Uterus (tissue), 3 donors: ENCODE measurements at regions not wholly inside any gene's neighbourhood (a gene's known extent, or its start where the extent isn't known, plus 50 kb on each side); places are given as distances from the start of the nearest gene placed in this dataset.

Source experiments
- DNase-seq, 2 donors: peaks; one replicate each; pipeline ENCODE4 v3.0.0-alpha.2; 2019 to 2020
- H3K27ac ChIP-seq, 2 donors: fragments of 200-600 bp; sonication (generic); 1 replicate in 1 of 2; 2 replicates in 1 of 2; pipeline ENCODE4 v1.5.1; 2016 to 2018
- H3K27me3 ChIP-seq, 2 donors: fragments of 200-600 bp; sonication (generic); one replicate each; pipeline ENCODE4 v1.5.1; 2018 to 2019; ENCODE audit warnings: control low read depth in 1 of 2
- H3K36me3 ChIP-seq, 2 donors: fragments of 200-600 bp; sonication (generic); one replicate each; pipeline ENCODE4 v1.5.1; 2019; ENCODE audit warnings: control low read depth in 1 of 2
- H3K4me1 ChIP-seq, 2 donors: fragments of 200-600 bp; sonication (generic); one replicate each; pipeline ENCODE4 v1.5.1; 2018 to 2019; ENCODE audit warnings: control low read depth in 1 of 2
- H3K4me3 ChIP-seq, 2 donors: fragments of 200-600 bp; sonication (generic); 1 replicate in 1 of 2; 2 replicates in 1 of 2; pipeline ENCODE4 v1.5.1; 2018 to 2019; ENCODE audit warnings: mild to moderate bottlenecking in 1 of 2
- H3K9me3 ChIP-seq, 2 donors: fragments of 200-600 bp; sonication (generic); one replicate each; pipeline ENCODE4 v1.5.1; 2019; ENCODE audit warnings: control low read depth in 1 of 2
- CTCF ChIP-seq, 4 experiments: fragments of 200-600 bp in 2 of 4; fragments of 450-650 bp in 2 of 4; sonication (generic) in 2 of 4; IDR thresholded peaks; one replicate each; pipeline ENCODE4 v1.5.1; 2016 to 2019; ENCODE audit warnings: antibody characterized with exemption in 4 of 4, mild to moderate bottlenecking in 2 of 4, moderate library complexity in 1 of 4
- POLR2A ChIP-seq, 2 donors: fragments of 450-650 bp; IDR thresholded peaks; one replicate each; pipeline ENCODE4 v1.6.1; 2016; ENCODE audit warnings: antibody characterized with exemption in 2 of 2, mild to moderate bottlenecking in 1 of 2, moderate library complexity in 1 of 2
- intact Hi-C: fragments of 100-400 bp; cut with DNase I; formaldehyde crosslinking; loops from one replicate; pipeline ENCODE4 v1.15.1; 2023; ENCODE audit warnings: low total_unique reads
- donor health status: DM: yes; HTN: yes; CAD: no.

GRCh38 chr10:78365694-78366093, 332.0 kb downstream of the RPS24 start:
- Histone ChIP-seq H3K9me3 (no peaks in the 10 kb centered on the region), H3K4me3 (no peak overlapping the region), H3K27ac (no peak overlapping the region), H3K4me1 (no peaks in the 10 kb centered on the region), H3K36me3 (no peaks in the 10 kb centered on the region), H3K27me3 (no peaks in the 10 kb centered on the region)
- TF ChIP-seq POLR2A (IDR thresholded peaks at IDR 0.05) (no peak), CTCF (IDR thresholded peaks at IDR 0.05) (no peak)
- no peak for DNase-seq
- intact Hi-C loops: no loop called here

- no peaks in the 10 kb centered on the region for H3K36me3 ChIP-seq
- H3K9me3 ChIP-seq: no peaks in the 10 kb centered on the region
- no peaks in the 10 kb centered on the region for H3K4me1 ChIP-seq
- no peak for TF ChIP-seq POLR2A (IDR thresholded peaks at IDR 0.05)
- TF ChIP-seq CTCF (IDR thresholded peaks at IDR 0.05): no peak
- intact Hi-C loops: no loop called here
- no peak overlapping the region for H3K4me3 ChIP-seq
- peak; percentile 51 to 63 for DNase-seq
- no peaks in the 10 kb centered on the region for H3K27me3 ChIP-seq
- H3K27ac ChIP-seq: no peak overlapping the region
Observed at GRCh38 chr10:78366663-78367411, 333.2 kb downstream of the RPS24 start.

GRCh38 chr10:78367751-78368150, 334.1 kb downstream of the RPS24 start:
- no peak for TF ChIP-seq POLR2A (IDR thresholded peaks at IDR 0.05)
- TF ChIP-seq CTCF (IDR thresholded peaks at IDR 0.05): no peak
- Histone ChIP-seq H3K9me3 (no peaks in the 10 kb centered on the region), H3K4me1 (no peaks in the 10 kb centered on the region), H3K4me3 (no peak overlapping the region), H3K27ac (no peak overlapping the region), H3K27me3 (no peaks in the 10 kb centered on the region), H3K36me3 (no peaks in the 10 kb centered on the region)
- DNase-seq: no peak
- intact Hi-C loops: no loop called here

- Histone ChIP-seq H3K4me3 (no peak overlapping the region), H3K27me3 (no peaks in the 10 kb centered on the region), H3K27ac (no peak overlapping the region), H3K36me3 (no peaks in the 10 kb centered on the region), H3K9me3 (no peaks in the 10 kb centered on the region), H3K4me1 (no peaks in the 10 kb centered on the region)
- DNase-seq: no peak
- TF ChIP-seq CTCF (IDR thresholded peaks at IDR 0.05) (no peak), POLR2A (IDR thresholded peaks at IDR 0.05) (no peak)
- intact Hi-C loops: no loop called here
Observed at GRCh38 chr10:78371136-78371535, 337.5 kb downstream of the RPS24 start.

GRCh38 chr10:78372806-78373205, 339.1 kb downstream of the RPS24 start:
- DNase-seq: no peak
- Histone ChIP-seq H3K27ac (no peak overlapping the region), H3K4me1 (no peaks in the 10 kb centered on the region), H3K9me3 (no peaks in the 10 kb centered on the region), H3K36me3 (no peaks in the 10 kb centered on the region), H3K4me3 (no peak overlapping the region), H3K27me3 (no peaks in the 10 kb centered on the region)
- intact Hi-C loops: no loop called here
- no peak for TF ChIP-seq CTCF (IDR thresholded peaks at IDR 0.05)
- TF ChIP-seq POLR2A (IDR thresholded peaks at IDR 0.05): no peak
